ENCODE measurements at regions not wholly inside any gene's neighbourhood (a gene's known extent, or its start where the extent isn't known, plus 50 kb on each side); places are given as distances from the start of the nearest gene placed in this dataset.

GRCh38 chr21:39105836-39106235 lies 77.4 kb downstream of the PSMG1 start:
- TF ChIP-seq ZFP3 (CRISPR knock-in tag; IDR thresholded peaks at IDR 0.05) (no peak), ZC3H10 (CRISPR knock-in tag; IDR thresholded peaks at IDR 0.05) (no peak), RARB (CRISPR knock-in tag; IDR thresholded peaks at IDR 0.05) (no peak), ARNTL (CRISPR knock-in tag; IDR thresholded peaks at IDR 0.05; ENCODE audit: borderline replicate concordance, low read depth) (no peak), SNAI2 (CRISPR knock-in tag; IDR thresholded peaks at IDR 0.05) (no peak)
